ENCODE measurements at regions not wholly inside any gene's neighbourhood (a gene's known extent, or its start where the extent isn't known, plus 50 kb on each side); places are given as distances from the start of the nearest gene placed in this dataset.
"Not testable (repeated sequence)": the region's sequence is repeated elsewhere in the genome, so short reads cannot be mapped to it uniquely, and the experiment has no call there.

GRCh38 chr7:65620216-65620615 lies 246.6 kb downstream of the ZNF92 start:
- BruUV-seq (replicated peaks); H3K9me1 ChIP-seq (ENCODE audit: control insufficient read depth, insufficient read depth, low read length); ATAC-seq; H3K27ac ChIP-seq (ENCODE audit: extremely low read depth, low read depth, low read length); H3K4me1 ChIP-seq (replicated peaks in 1 of 2; ENCODE audit: control insufficient read depth in 2 of 2, insufficient read depth in 2 of 2, low read length in 2 of 2); H3K27me3 ChIP-seq (ENCODE audit: control insufficient read depth in 2 of 2, insufficient read depth in 2 of 2, low read length in 2 of 2); H3K9ac ChIP-seq (ENCODE audit: insufficient read depth in 1 of 2, low read depth in 2 of 2, low read length in 2 of 2); FAIRE-seq; H3K36me3 ChIP-seq (ENCODE audit: control insufficient read depth, insufficient read depth, low read length); H3K4me2 ChIP-seq (ENCODE audit: insufficient read depth, low read length); POLR2A ChIA-PET; H3K79me2 ChIP-seq (ENCODE audit: control insufficient read depth, insufficient read depth, low read length); H3K4me3 ChIP-seq; H4K20me1 ChIP-seq (replicated peaks; ENCODE audit: control insufficient read depth, insufficient read depth, low read length); DNase-seq (ENCODE audit: extremely low read depth in 1 of 4, low spot score in 3 of 4); H3K9me3 ChIP-seq (replicated peaks; ENCODE audit: control insufficient read depth, insufficient read depth, low read depth, low read length); intact Hi-C loops (cut with micrococcal nuclease); CTCF ChIA-PET (ENCODE audit: low intra/inter-chr PET ratio); H2AFZ ChIP-seq (ENCODE audit: low read depth, low read length): not testable (repeated sequence)
- in situ Hi-C loops (cut with MboI), result loop anchor here (25.0 kb wide), 1 partner anchor 117 kb away; no protein-coding TSS in a partner anchor
- WGBS (ENCODE audit: insufficient coverage, low coverage, missing lambda C conversion rate), result 1% methylated on average over 5 of the region's 5 CpGs

- intact Hi-C loops (cut with micrococcal nuclease); H3K9ac ChIP-seq (ENCODE audit: insufficient read depth in 1 of 2, low read depth in 2 of 2, low read length in 2 of 2); H3K79me2 ChIP-seq (ENCODE audit: control insufficient read depth, insufficient read depth, low read length); H4K20me1 ChIP-seq (replicated peaks; ENCODE audit: control insufficient read depth, insufficient read depth, low read length); H3K4me1 ChIP-seq (replicated peaks in 1 of 2; ENCODE audit: control insufficient read depth in 2 of 2, insufficient read depth in 2 of 2, low read length in 2 of 2); H3K27ac ChIP-seq (ENCODE audit: extremely low read depth, low read depth, low read length); H3K4me2 ChIP-seq (ENCODE audit: insufficient read depth, low read length); H3K36me3 ChIP-seq (ENCODE audit: control insufficient read depth, insufficient read depth, low read length); H3K27me3 ChIP-seq (ENCODE audit: control insufficient read depth in 2 of 2, insufficient read depth in 2 of 2, low read length in 2 of 2); H3K9me1 ChIP-seq (ENCODE audit: control insufficient read depth, insufficient read depth, low read length); BruUV-seq (replicated peaks); POLR2A ChIA-PET; H3K9me3 ChIP-seq (replicated peaks; ENCODE audit: control insufficient read depth, insufficient read depth, low read depth, low read length); H3K4me3 ChIP-seq; H2AFZ ChIP-seq (ENCODE audit: low read depth, low read length): not testable (repeated sequence)
- peak; percentile 33 to 57 (median 53); a peak in 4 of 6 replicates for TF ChIP-seq CTCF (IDR thresholded peaks at IDR 0.05 in 2 of 3, conservative IDR thresholded peaks at IDR 0.05 in 1 of 3; ENCODE audit: insufficient read depth in 2 of 3, low read depth in 1 of 3, low read length in 3 of 3)
- peak in 1 of 2 experiments; percentile 24; a peak in 1 of 4 replicates for TF ChIP-seq RAD21 (CRISPR knock-in tag; conservative IDR thresholded peaks at IDR 0.05 in 1 of 2, IDR thresholded peaks at IDR 0.05 in 1 of 2)
- TF ChIP-seq SMC3 (conservative IDR thresholded peaks at IDR 0.05; ENCODE audit: insufficient read depth, low read depth, low read length), result 0 out of 2 replicates have a peak, but pooled peaks have one; percentile 20
- CTCF ChIA-PET (ENCODE audit: low intra/inter-chr PET ratio), result interaction anchor here (0.6 kb wide), 1 partner anchor 866 kb away, joined by 4 read pairs; no protein-coding TSS in a partner anchor
- in situ Hi-C loops (cut with MboI), result loop anchor here (25.0 kb wide), 1 partner anchor 116 kb away; no protein-coding TSS in a partner anchor
- ATAC-seq (peak; percentile 90), DNase-seq (ENCODE audit: extremely low read depth in 1 of 4, low spot score in 3 of 4) (peak in 1 of 4 experiments; percentile 51), FAIRE-seq (peak; percentile 97)
- WGBS (ENCODE audit: insufficient coverage, low coverage, missing lambda C conversion rate), result 2% methylated on average over 5 of the region's 6 CpGs
These were observed 248.0 kb downstream of the ZNF92 start for GRCh38 chr7:65621580-65622201.

GRCh38 chr7:65631236-65631635 lies 241.6 kb upstream of the VKORC1L1 start:
- H2AFZ ChIP-seq (ENCODE audit: low read depth, low read length); H3K36me3 ChIP-seq (ENCODE audit: control insufficient read depth, insufficient read depth, low read length); H3K4me3 ChIP-seq; H3K79me2 ChIP-seq (ENCODE audit: control insufficient read depth, insufficient read depth, low read length); H3K4me2 ChIP-seq (ENCODE audit: insufficient read depth, low read length); H4K20me1 ChIP-seq (replicated peaks; ENCODE audit: control insufficient read depth, insufficient read depth, low read length); H3K4me1 ChIP-seq (replicated peaks in 1 of 2; ENCODE audit: control insufficient read depth in 2 of 2, insufficient read depth in 2 of 2, low read length in 2 of 2); H3K9me1 ChIP-seq (ENCODE audit: control insufficient read depth, insufficient read depth, low read length); H3K9ac ChIP-seq (ENCODE audit: insufficient read depth in 1 of 2, low read depth in 2 of 2, low read length in 2 of 2); H3K27me3 ChIP-seq (ENCODE audit: control insufficient read depth in 2 of 2, insufficient read depth in 2 of 2, low read length in 2 of 2); CTCF ChIA-PET (ENCODE audit: low intra/inter-chr PET ratio); FAIRE-seq; intact Hi-C loops (cut with micrococcal nuclease); H3K27ac ChIP-seq (ENCODE audit: extremely low read depth, low read depth, low read length); H3K9me3 ChIP-seq (replicated peaks; ENCODE audit: control insufficient read depth, insufficient read depth, low read depth, low read length); DNase-seq (ENCODE audit: extremely low read depth in 1 of 4, low spot score in 3 of 4); BruUV-seq (replicated peaks); POLR2A ChIA-PET; in situ Hi-C loops (cut with MboI): not testable (repeated sequence)
- WGBS (ENCODE audit: insufficient coverage, low coverage, missing lambda C conversion rate), result no CpG with 5 or more reads among the region's 1 CpG
- ATAC-seq, result peak; percentile 82

Measured in K562 (cell line).